Transverse colon (tissue), 4 donors: ENCODE measurements at regions not wholly inside any gene's neighbourhood (a gene's known extent, or its start where the extent isn't known, plus 50 kb on each side); places are given as distances from the start of the nearest gene placed in this dataset.

Experiments used
- DNase-seq: peaks from one replicate; pipeline ENCODE4 v3.0.0-alpha.2; 2019
- H3K27ac ChIP-seq, 4 donors: fragments of 200-600 bp; sonication (generic); 2 replicates each; pipeline ENCODE4 v1.5.1; 2016 to 2018; ENCODE audit warnings: inconsistent platforms in 4 of 4
- H3K27me3 ChIP-seq: fragments of 200-600 bp; sonication (generic); 2 replicates; pipeline ENCODE4 v1.5.1; 2017; ENCODE audit warnings: inconsistent platforms
- H3K36me3 ChIP-seq, 4 donors: fragments of 200-600 bp; sonication (generic); 2 replicates each; pipeline ENCODE4 v1.5.1; 2017 to 2019; ENCODE audit warnings: inconsistent platforms in 4 of 4
- H3K4me1 ChIP-seq, 4 donors: fragments of 200-600 bp; sonication (generic); 2 replicates each; pipeline ENCODE4 v1.5.1; 2017 to 2020; ENCODE audit warnings: inconsistent platforms in 4 of 4
- H3K4me3 ChIP-seq, 4 donors: fragments of 200-600 bp; sonication (generic); 1 replicate in 1 of 4; 2 replicates in 3 of 4; pipeline versions ENCODE4 v1.5.1 to v1.6.1; 2017 to 2019; ENCODE audit warnings: inconsistent platforms in 4 of 4
- H3K9me3 ChIP-seq, 2 donors: fragments of 200-600 bp; sonication (generic); 2 replicates each; pipeline ENCODE4 v1.5.1; 2017 to 2019; ENCODE audit warnings: inconsistent platforms in 2 of 2
- EP300 ChIP-seq: sonication (generic); formaldehyde crosslinking; IDR thresholded peaks from one replicate; pipeline ENCODE4 v1.6.1; 2017; ENCODE audit warnings: antibody characterized with exemption, low read depth
- POLR2A ChIP-seq: fragments of 450-650 bp; IDR thresholded peaks from one replicate; pipeline ENCODE4 v1.6.1; 2016; ENCODE audit warnings: antibody characterized with exemption, mild to moderate bottlenecking, moderate library complexity
- POLR2AphosphoS5 ChIP-seq, 3 donors: sonication (generic); formaldehyde crosslinking; IDR thresholded peaks; one replicate each; pipeline ENCODE4 v1.6.1; 2016; ENCODE audit warnings: antibody characterized with exemption in 3 of 3
- WGBS, 2 donors: methylation state at CpG; one replicate each; pipeline ENCODE4 v1.1.5; 2018; ENCODE audit warnings: low coverage in 1 of 2; 5-methylcytosine and 5-hydroxymethylcytosine counted together
- in situ Hi-C, 4 donors: fragments of 200-750 bp; cut with MboI; loops; one replicate each; pipeline versions ENCODE4 v1.15.0 to v1.15.1; 2017; ENCODE audit warnings: low sequenced_read_pairs in 3 of 4, low pct_ligation_motif_present in 1 of 4, low pct_unique_long_range_greater_than_20kb in 1 of 4
- intact Hi-C: fragments of 100-400 bp; cut with DNase I; formaldehyde crosslinking; loops from one replicate; pipeline ENCODE4 v1.15.1; 2023; ENCODE audit warnings: low total_unique reads
- TF ChIP-seq, protein P1 (sequence below), 5 experiments: fragments of 200-600 bp in 3 of 5; fragments of 450-650 bp in 2 of 5; sonication (generic) in 3 of 5; IDR thresholded peaks; 1 replicate in 2 of 5; 2 replicates in 3 of 5; pipeline ENCODE4 v1.5.1; 2016 to 2017; ENCODE audit warnings: antibody characterized with exemption in 5 of 5, inconsistent platforms in 3 of 5, mild to moderate bottlenecking in 2 of 5, moderate library complexity in 1 of 5

GRCh38 chr22:48690583-48691317, 1136.9 kb downstream of the BRD1 start:
- H3K4me3 ChIP-seq, result no peak overlapping the region
- DNase-seq, result no peak
- in situ Hi-C loops (no loop called here), intact Hi-C loops (no loop called here)
- H3K27me3 ChIP-seq, result no peaks in the 10 kb centered on the region
- no peak overlapping the region for H3K27ac ChIP-seq
- TF ChIP-seq, protein P1, sequence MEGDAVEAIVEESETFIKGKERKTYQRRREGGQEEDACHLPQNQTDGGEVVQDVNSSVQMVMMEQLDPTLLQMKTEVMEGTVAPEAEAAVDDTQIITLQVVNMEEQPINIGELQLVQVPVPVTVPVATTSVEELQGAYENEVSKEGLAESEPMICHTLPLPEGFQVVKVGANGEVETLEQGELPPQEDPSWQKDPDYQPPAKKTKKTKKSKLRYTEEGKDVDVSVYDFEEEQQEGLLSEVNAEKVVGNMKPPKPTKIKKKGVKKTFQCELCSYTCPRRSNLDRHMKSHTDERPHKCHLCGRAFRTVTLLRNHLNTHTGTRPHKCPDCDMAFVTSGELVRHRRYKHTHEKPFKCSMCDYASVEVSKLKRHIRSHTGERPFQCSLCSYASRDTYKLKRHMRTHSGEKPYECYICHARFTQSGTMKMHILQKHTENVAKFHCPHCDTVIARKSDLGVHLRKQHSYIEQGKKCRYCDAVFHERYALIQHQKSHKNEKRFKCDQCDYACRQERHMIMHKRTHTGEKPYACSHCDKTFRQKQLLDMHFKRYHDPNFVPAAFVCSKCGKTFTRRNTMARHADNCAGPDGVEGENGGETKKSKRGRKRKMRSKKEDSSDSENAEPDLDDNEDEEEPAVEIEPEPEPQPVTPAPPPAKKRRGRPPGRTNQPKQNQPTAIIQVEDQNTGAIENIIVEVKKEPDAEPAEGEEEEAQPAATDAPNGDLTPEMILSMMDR (IDR thresholded peaks at IDR 0.05), result no peak
- TF ChIP-seq POLR2A (no peak), EP300 (no peak), POLR2AphosphoS5 (IDR thresholded peaks at IDR 0.05) (no peak)
- no peaks in the 10 kb centered on the region for H3K36me3 ChIP-seq
- WGBS, 2 donors, result 85% methylated on average over 21 of the region's 24 CpGs; no CpG with 5 or more reads in 1 of the 2 donors
- H3K4me1 ChIP-seq, result no peaks in the 10 kb centered on the region
- H3K9me3 ChIP-seq, result no peaks in the 10 kb centered on the region

DNA sequence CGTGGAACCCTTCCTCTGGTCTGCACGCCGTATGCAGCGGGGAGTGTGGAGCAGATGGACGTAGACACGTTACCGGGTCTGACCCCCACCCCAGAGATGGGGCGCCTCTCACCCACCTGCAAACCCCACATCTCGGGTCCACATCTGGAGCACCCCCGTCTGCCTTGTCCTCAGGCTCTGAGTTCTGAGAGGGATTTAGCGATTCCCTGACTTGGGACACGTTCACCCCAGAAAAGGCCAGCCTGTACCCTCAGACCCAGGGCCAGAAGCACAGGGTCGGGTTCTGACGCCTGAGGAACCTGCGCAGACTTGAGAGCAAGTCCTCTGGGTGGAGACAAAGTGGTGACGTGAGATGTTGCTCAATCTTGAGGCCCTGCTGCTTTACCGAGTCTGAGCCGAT, 1138.5 kb downstream of the BRD1 start:
- Histone ChIP-seq H3K27ac (no peak overlapping the region), H3K4me3 (no peak overlapping the region), H3K36me3 (no peaks in the 10 kb centered on the region), H3K9me3 (no peaks in the 10 kb centered on the region), H3K4me1 (no peaks in the 10 kb centered on the region), H3K27me3 (no peaks in the 10 kb centered on the region)
- TF ChIP-seq POLR2A (no peak), EP300 (no peak), POLR2AphosphoS5 (IDR thresholded peaks at IDR 0.05) (no peak)
- TF ChIP-seq, protein P1 (IDR thresholded peaks at IDR 0.05), result no peak
- in situ Hi-C loops, result no loop called here
- DNase-seq, result no peak
- 85% methylated on average over 18 of the region's 18 CpGs; no CpG with 5 or more reads in 1 of the 2 donors for WGBS, 2 donors
- intact Hi-C loops, result no loop called here

DNA sequence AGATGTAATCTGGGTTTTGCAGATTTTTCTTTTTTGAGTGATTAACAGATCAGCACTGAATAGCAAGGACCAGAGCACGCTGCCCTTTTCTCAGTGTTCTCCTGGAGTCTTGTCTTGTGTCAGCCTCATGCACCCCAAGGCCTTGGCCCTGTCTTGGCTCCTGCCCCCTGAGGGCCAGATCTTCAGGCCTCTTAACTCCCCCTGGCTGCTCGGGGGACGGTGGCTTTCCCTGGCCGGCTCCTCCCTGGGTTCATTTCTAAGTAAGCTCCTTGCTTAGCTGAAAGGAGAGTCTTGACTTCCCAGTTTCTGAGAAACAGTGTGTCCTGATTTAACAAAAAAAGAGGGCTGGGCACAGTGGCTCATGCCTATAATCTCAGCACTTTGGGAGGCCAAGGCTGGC, 1139.3 kb downstream of the BRD1 start:
- H3K36me3 ChIP-seq, result no peaks in the 10 kb centered on the region
- TF ChIP-seq, protein P1 (IDR thresholded peaks at IDR 0.05), result no peak
- TF ChIP-seq POLR2AphosphoS5 (IDR thresholded peaks at IDR 0.05), result no peak
- TF ChIP-seq POLR2A, result no peak
- TF ChIP-seq EP300, result no peak

DNA sequence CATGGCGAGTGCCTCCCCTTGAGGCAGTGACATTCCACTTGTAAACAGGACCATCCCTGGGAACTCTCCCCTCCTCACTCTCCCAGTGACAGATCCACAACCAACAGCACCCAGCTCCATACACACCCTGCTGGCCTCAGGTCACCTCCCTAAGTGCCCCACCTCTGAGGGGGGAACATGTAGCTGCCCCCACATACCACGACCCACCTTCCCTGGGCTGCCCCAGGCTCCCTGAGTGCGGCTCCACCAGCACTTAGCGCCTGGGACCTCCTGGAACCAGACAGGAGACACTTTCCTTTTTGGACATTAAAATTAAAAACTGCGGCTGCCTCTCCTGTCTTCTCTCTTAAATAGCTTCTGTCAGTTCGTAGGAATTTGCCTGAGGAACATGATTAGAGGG, 1140.1 kb downstream of the BRD1 start:
- TF ChIP-seq, protein P1 (IDR thresholded peaks at IDR 0.05), result no peak
- TF ChIP-seq EP300 (no peak), POLR2A (no peak)
- H3K27ac ChIP-seq, result no peak overlapping the region
- H3K4me1 ChIP-seq, result no peaks in the 10 kb centered on the region
- DNase-seq, result no peak
- no peaks in the 10 kb centered on the region for H3K27me3 ChIP-seq
- intact Hi-C loops, result no loop called here
- no peaks in the 10 kb centered on the region for H3K36me3 ChIP-seq
- no peaks in the 10 kb centered on the region for H3K9me3 ChIP-seq
- in situ Hi-C loops, result no loop called here
- H3K4me3 ChIP-seq, result no peak overlapping the region
- WGBS, 2 donors, result 85 to 92% methylated on average over 4 to 6 of the region's 6 CpGs

More for the DNA sequence above, 1139.3 kb downstream of the BRD1 start:
- Histone ChIP-seq H3K27ac (no peak overlapping the region), H3K9me3 (no peaks in the 10 kb centered on the region), H3K4me3 (no peak overlapping the region), H3K4me1 (no peaks in the 10 kb centered on the region), H3K27me3 (no peaks in the 10 kb centered on the region)
- WGBS, 2 donors, result 81 to 100% methylated on average over 1 to 4 of the region's 4 CpGs
- no peak for DNase-seq
- intact Hi-C loops (no loop called here), in situ Hi-C loops (no loop called here)
